H1 (cell line): ENCODE measurements at regions not wholly inside any gene's neighbourhood (a gene's known extent, or its start where the extent isn't known, plus 50 kb on each side); places are given as distances from the start of the nearest gene placed in this dataset.

Experiments
- ASH2L ChIP-seq: fragments of 200-600, 300-600 bp; sonication (generic); IDR thresholded peaks from one replicate; pipeline ENCODE4 v1.7.1; 2017; ENCODE audit warnings: low read length
- BACH1 ChIP-seq: IDR thresholded peaks from 2 replicates; pipeline ENCODE4 v1.6.1; 2012; ENCODE audit warnings: low read length, improper control_type of control experiment
- CBX8 ChIP-seq: fragments of 300-800, 300-1000 bp; sonication (generic); IDR thresholded peaks from 2 replicates; pipeline ENCODE4 v1.7.1; 2016; ENCODE audit warnings: low read depth, low read length, borderline replicate concordance
- EZH2 ChIP-seq: fragments of 200-600 bp; sonication (generic); IDR thresholded peaks from 2 replicates; pipeline ENCODE4 v1.7.1; 2012; ENCODE audit warnings: low read depth, mild to moderate bottlenecking, moderate library complexity, low read length, inconsistent platforms; ENCODE audit not compliant: severe bottlenecking
- GTF2F1 ChIP-seq: IDR thresholded peaks from 2 replicates; pipeline ENCODE4 v1.6.1; 2012; ENCODE audit warnings: low read depth, low read length, improper control_type of control experiment, borderline replicate concordance
- JUND ChIP-seq: IDR thresholded peaks from 2 replicates; pipeline ENCODE4 v1.6.1; 2011; ENCODE audit warnings: mild to moderate bottlenecking, improper control_type of control experiment, low read length
- POLR2A ChIP-seq, 2 experiments: IDR thresholded peaks; 1 replicate in 1 of 2; 2 replicates in 1 of 2; pipeline ENCODE4 v1.6.1; 2011; ENCODE audit warnings: low read depth in 2 of 2, low read length in 2 of 2, mild to moderate bottlenecking in 2 of 2; ENCODE audit errors: control extremely low read depth in 1 of 2
- POLR2AphosphoS5 ChIP-seq: IDR thresholded peaks from 2 replicates; pipeline ENCODE4 v1.6.1; 2011; ENCODE audit warnings: low read depth, low read length
- RFX5 ChIP-seq: IDR thresholded peaks from 2 replicates; pipeline ENCODE4 v1.6.1; 2011; ENCODE audit warnings: low read depth, low read length, improper control_type of control experiment, borderline replicate concordance
- TF ChIP-seq, protein P1 (sequence below), 3 experiments: IDR thresholded peaks; 1 replicate in 2 of 3; 2 replicates in 1 of 3; pipeline versions ENCODE4 v1.5.1 to v1.6.1; 2011; ENCODE audit warnings: low read length in 3 of 3, mild to moderate bottlenecking in 3 of 3, inconsistent platforms in 2 of 3, low read depth in 1 of 3, moderate library complexity in 1 of 3; ENCODE audit not compliant: insufficient read depth in 1 of 3; ENCODE audit errors: control extremely low read depth in 1 of 3
- TF ChIP-seq, protein P2 (sequence below): IDR thresholded peaks from 2 replicates; pipeline ENCODE4 v1.6.1; 2011; ENCODE audit warnings: low read depth, mild to moderate bottlenecking, low read length; ENCODE audit not compliant: insufficient read depth
- TF ChIP-seq, protein P3 (sequence below): IDR thresholded peaks from 2 replicates; pipeline ENCODE4 v1.6.1; 2012; ENCODE audit warnings: inconsistent platforms

DNA sequence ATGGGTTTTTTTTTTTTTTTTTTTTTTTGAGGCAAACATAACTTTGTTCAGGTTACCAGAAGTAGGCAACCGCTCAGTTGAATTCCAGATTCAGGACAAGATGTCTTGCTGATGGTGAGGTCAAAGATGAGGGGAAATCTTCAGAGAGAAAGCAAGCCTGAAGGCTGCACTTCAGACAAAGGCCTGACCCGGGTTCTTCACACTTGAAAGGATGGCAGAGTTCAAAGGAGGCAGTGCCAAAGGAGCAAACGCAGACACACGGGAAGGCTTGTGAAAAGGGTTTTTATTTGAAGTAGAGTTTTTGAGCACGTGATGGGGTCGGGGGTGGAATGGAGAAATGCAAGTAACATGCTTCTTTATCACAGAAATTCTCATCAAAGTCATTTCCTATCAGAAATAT lies 960.2 kb upstream of the EEF2KMT start:
- no peak for TF ChIP-seq GTF2F1
- TF ChIP-seq RFX5, result no peak
- no peak for TF ChIP-seq POLR2AphosphoS5
- no peak for TF ChIP-seq POLR2A (IDR thresholded peaks at IDR 0.05; ENCODE audit: control extremely low read depth in 1 of 2, low read depth in 2 of 2, low read length in 2 of 2)
- TF ChIP-seq, protein P1, sequence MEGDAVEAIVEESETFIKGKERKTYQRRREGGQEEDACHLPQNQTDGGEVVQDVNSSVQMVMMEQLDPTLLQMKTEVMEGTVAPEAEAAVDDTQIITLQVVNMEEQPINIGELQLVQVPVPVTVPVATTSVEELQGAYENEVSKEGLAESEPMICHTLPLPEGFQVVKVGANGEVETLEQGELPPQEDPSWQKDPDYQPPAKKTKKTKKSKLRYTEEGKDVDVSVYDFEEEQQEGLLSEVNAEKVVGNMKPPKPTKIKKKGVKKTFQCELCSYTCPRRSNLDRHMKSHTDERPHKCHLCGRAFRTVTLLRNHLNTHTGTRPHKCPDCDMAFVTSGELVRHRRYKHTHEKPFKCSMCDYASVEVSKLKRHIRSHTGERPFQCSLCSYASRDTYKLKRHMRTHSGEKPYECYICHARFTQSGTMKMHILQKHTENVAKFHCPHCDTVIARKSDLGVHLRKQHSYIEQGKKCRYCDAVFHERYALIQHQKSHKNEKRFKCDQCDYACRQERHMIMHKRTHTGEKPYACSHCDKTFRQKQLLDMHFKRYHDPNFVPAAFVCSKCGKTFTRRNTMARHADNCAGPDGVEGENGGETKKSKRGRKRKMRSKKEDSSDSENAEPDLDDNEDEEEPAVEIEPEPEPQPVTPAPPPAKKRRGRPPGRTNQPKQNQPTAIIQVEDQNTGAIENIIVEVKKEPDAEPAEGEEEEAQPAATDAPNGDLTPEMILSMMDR (IDR thresholded peaks at IDR 0.05; ENCODE audit: control extremely low read depth in 1 of 3, insufficient read depth in 1 of 3, low read depth in 1 of 3, low read length in 3 of 3), result no peak
- TF ChIP-seq EZH2, result no peak
- no peak for TF ChIP-seq ASH2L
- no peak for TF ChIP-seq JUND
- TF ChIP-seq, protein P2, sequence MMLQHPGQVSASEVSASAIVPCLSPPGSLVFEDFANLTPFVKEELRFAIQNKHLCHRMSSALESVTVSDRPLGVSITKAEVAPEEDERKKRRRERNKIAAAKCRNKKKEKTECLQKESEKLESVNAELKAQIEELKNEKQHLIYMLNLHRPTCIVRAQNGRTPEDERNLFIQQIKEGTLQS, result no peak
- no peak for TF ChIP-seq CBX8
- TF ChIP-seq, protein P3, sequence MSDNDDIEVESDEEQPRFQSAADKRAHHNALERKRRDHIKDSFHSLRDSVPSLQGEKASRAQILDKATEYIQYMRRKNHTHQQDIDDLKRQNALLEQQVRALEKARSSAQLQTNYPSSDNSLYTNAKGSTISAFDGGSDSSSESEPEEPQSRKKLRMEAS, result no peak
- no peak for TF ChIP-seq BACH1
